ENCODE measurements at regions not wholly inside any gene's neighbourhood (a gene's known extent, or its start where the extent isn't known, plus 50 kb on each side); places are given as distances from the start of the nearest gene placed in this dataset.

DNA sequence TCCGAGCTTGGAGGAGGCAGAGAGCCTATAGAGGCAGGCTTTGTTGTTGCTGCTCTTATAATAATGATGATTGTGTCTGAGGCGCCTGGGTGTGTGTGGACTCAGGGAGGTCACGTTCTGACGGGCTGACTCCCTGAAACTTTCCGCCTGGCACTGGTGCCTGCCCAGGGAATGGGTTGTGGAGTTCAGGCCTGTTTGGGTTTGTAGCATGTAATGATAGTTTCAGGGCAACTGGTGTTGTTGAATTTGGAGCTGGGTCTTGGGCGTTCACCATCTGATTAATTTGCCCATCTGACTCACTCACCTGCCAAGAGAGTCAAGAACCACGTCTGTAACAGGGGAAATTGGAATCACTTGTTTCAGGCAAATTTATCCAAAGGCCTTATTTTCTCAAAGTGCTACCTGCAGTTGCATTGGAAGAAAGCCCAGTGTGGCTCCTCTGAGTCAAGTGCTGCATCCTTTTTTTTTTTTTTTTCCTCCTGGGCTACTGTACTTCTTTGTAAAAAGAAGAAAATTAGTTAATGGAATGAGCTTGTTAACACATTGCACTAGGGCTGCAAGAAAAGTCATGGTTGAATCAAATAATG is 386.5 kb downstream of the GADD45G start:
- H2AFZ ChIP-seq (ENCODE audit: low read depth) = no peak overlapping the region
- H4K20me1 ChIP-seq (ENCODE audit: insufficient read depth) = no peaks in the 10 kb centered on the region
- H3K27me3 ChIP-seq (ENCODE audit: insufficient read depth) = no peaks in the 10 kb centered on the region
- H3K4me2 ChIP-seq = no peak overlapping the region
- CTCF ChIA-PET = interaction anchor here (0.9 to 1.2 kb wide), 5 partner anchors 13 to 388 kb away, joined by 3 to 4 read pairs (median 3); no protein-coding TSS in a partner anchor
- TF ChIP-seq TEAD4 (IDR thresholded peaks at IDR 0.05; ENCODE audit: borderline replicate concordance, insufficient read depth) = no peak
- POLR2A ChIA-PET = interaction anchor here (0.7 kb wide), 1 partner anchor 9 kb away, joined by 3 read pairs; no protein-coding TSS in a partner anchor
- no peak overlapping the region for H3K9ac ChIP-seq
- DNase-seq = no peak
- H3K27ac ChIP-seq (ENCODE audit: low read depth in 2 of 2, low read length in 1 of 2) = no peak overlapping the region
- H3K4me1 ChIP-seq (ENCODE audit: control insufficient read depth in 1 of 2, insufficient read depth in 2 of 2, low read depth in 1 of 2, low read length in 1 of 2) = no peaks in the 10 kb centered on the region; a peak in 1 of 4 replicates
- no peaks in the 10 kb centered on the region for H3K9me3 ChIP-seq
- H3K79me2 ChIP-seq (ENCODE audit: insufficient read depth) = no peaks in the 10 kb centered on the region
- H3K4me3 ChIP-seq (ENCODE audit: low read depth in 2 of 2, low read length in 1 of 2) = no peak overlapping the region
- 37% methylated on average over 7 of the region's 7 CpGs for WGBS (ENCODE audit: low lambda C conversion rate)
- no peaks in the 10 kb centered on the region for H3K9me2 ChIP-seq
- no peaks in the 10 kb centered on the region for H3F3A ChIP-seq (replicated peaks; ENCODE audit: insufficient read depth)
- no peaks in the 10 kb centered on the region for H3K36me3 ChIP-seq (replicated peaks in 1 of 2; ENCODE audit: control insufficient read depth in 1 of 2, insufficient read depth in 2 of 2, low read length in 1 of 2)

DNA sequence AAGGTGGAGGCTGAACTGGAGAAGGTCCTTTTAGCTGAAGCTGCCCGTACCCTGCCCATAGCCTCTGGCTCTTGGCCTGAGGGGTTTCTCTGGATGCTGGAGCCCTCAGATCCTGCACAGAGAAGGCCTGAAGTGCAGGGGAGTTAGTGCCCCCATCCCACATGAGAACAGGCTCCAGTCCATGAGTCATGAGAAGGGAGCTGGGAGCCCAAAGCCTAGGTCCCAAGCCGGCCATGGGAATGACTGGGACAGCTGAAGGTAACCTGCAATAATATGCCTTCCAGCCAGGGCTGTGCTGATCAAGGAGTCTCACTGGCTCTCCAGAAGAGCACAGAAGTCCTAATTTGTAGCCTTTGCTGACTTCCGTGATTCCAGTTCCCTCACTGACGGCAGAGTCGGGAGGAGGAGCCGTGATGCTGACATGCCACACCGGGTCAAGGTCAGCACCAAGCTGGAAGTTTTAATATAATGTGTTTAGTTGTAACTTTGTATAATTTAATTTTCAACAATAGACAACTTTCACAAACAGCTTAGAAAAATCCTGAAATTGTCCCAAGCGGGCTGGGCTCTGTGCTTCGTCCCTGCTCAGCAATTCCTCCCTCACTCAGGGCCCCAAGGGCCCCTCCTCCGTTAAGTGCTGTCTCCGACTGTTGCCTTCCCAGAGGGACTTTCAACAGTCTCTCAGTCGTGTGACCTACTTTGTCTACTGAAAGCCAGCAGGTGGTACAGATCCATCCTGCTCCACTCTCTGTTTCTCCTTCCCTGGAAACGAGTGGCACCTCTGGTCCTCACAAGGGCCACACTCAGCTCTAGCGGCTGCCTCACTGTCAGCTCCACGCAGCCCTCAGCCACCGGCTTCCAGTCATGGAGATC is 387.8 kb downstream of the GADD45G start:
- Histone ChIP-seq H4K20me1 (ENCODE audit: insufficient read depth) (no peaks in the 10 kb centered on the region), H3K9ac (no peak overlapping the region), H3K27me3 (ENCODE audit: insufficient read depth) (no peaks in the 10 kb centered on the region), H3K9me2 (no peaks in the 10 kb centered on the region), H3K4me1 (ENCODE audit: control insufficient read depth in 1 of 2, insufficient read depth in 2 of 2, low read depth in 1 of 2, low read length in 1 of 2) (no peaks in the 10 kb centered on the region; a peak in 1 of 4 replicates), H3K9me3 (no peaks in the 10 kb centered on the region), H3K4me3 (ENCODE audit: low read depth in 2 of 2, low read length in 1 of 2) (no peak overlapping the region), H3K27ac (ENCODE audit: low read depth in 2 of 2, low read length in 1 of 2) (no peak overlapping the region), H3F3A (replicated peaks; ENCODE audit: insufficient read depth) (no peaks in the 10 kb centered on the region), H3K79me2 (ENCODE audit: insufficient read depth) (no peaks in the 10 kb centered on the region), H2AFZ (ENCODE audit: low read depth) (no peak overlapping the region), H3K36me3 (replicated peaks in 1 of 2; ENCODE audit: control insufficient read depth in 1 of 2, insufficient read depth in 2 of 2, low read length in 1 of 2) (no peaks in the 10 kb centered on the region), H3K4me2 (no peak overlapping the region)
- 55% methylated on average over 14 of the region's 16 CpGs for WGBS (ENCODE audit: low lambda C conversion rate)
- no peak for DNase-seq
- ChIA-PET CTCF (interaction anchor here (0.7 to 1.0 kb wide), 2 partner anchors 107 to 389 kb away, joined by 3 to 4 read pairs; no protein-coding TSS in a partner anchor), POLR2A (no interaction called here)
- TF ChIP-seq NRF1 (IDR thresholded peaks at IDR 0.05; ENCODE audit: low read depth, low read length) (no peak), RFX5 (IDR thresholded peaks at IDR 0.05; ENCODE audit: low read length) (no peak), FOXJ3 (CRISPR knock-in tag; IDR thresholded peaks at IDR 0.05) (no peak), EZH2phosphoT487 (IDR thresholded peaks at IDR 0.05; ENCODE audit: borderline replicate concordance, low read depth) (no peak), NFIC (IDR thresholded peaks at IDR 0.05; ENCODE audit: borderline replicate concordance) (no peak)
- TF ChIP-seq, protein P1, sequence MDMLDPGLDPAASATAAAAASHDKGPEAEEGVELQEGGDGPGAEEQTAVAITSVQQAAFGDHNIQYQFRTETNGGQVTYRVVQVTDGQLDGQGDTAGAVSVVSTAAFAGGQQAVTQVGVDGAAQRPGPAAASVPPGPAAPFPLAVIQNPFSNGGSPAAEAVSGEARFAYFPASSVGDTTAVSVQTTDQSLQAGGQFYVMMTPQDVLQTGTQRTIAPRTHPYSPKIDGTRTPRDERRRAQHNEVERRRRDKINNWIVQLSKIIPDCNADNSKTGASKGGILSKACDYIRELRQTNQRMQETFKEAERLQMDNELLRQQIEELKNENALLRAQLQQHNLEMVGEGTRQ (IDR thresholded peaks at IDR 0.05; ENCODE audit: borderline replicate concordance, low read depth, low read length) = no peak
- TF ChIP-seq, protein P2, sequence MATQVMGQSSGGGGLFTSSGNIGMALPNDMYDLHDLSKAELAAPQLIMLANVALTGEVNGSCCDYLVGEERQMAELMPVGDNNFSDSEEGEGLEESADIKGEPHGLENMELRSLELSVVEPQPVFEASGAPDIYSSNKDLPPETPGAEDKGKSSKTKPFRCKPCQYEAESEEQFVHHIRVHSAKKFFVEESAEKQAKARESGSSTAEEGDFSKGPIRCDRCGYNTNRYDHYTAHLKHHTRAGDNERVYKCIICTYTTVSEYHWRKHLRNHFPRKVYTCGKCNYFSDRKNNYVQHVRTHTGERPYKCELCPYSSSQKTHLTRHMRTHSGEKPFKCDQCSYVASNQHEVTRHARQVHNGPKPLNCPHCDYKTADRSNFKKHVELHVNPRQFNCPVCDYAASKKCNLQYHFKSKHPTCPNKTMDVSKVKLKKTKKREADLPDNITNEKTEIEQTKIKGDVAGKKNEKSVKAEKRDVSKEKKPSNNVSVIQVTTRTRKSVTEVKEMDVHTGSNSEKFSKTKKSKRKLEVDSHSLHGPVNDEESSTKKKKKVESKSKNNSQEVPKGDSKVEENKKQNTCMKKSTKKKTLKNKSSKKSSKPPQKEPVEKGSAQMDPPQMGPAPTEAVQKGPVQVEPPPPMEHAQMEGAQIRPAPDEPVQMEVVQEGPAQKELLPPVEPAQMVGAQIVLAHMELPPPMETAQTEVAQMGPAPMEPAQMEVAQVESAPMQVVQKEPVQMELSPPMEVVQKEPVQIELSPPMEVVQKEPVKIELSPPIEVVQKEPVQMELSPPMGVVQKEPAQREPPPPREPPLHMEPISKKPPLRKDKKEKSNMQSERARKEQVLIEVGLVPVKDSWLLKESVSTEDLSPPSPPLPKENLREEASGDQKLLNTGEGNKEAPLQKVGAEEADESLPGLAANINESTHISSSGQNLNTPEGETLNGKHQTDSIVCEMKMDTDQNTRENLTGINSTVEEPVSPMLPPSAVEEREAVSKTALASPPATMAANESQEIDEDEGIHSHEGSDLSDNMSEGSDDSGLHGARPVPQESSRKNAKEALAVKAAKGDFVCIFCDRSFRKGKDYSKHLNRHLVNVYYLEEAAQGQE (IDR thresholded peaks at IDR 0.05; ENCODE audit: low read depth, low read length) = no peak

Measured in SK-N-SH (cell line).